VCaP (cell line): ENCODE measurements at regions not wholly inside any gene's neighbourhood (a gene's known extent, or its start where the extent isn't known, plus 50 kb on each side); places are given as distances from the start of the nearest gene placed in this dataset.

Experiments
- H3K27ac ChIP-seq: fragments of 450-650 bp; 2 replicates; pipeline ENCODE4 v1.5.1; 2017
- CTCF ChIP-seq: fragments of 450-650 bp; conservative IDR thresholded peaks from 2 replicates; pipeline ENCODE4 v1.5.1; 2017; ENCODE audit warnings: mild to moderate bottlenecking, moderate library complexity

GRCh38 chr18:51397347-51397962 is 200.0 kb upstream of the MEX3C start:
- H3K27ac ChIP-seq, result no peak overlapping the region
- no peak for TF ChIP-seq CTCF

DNA sequence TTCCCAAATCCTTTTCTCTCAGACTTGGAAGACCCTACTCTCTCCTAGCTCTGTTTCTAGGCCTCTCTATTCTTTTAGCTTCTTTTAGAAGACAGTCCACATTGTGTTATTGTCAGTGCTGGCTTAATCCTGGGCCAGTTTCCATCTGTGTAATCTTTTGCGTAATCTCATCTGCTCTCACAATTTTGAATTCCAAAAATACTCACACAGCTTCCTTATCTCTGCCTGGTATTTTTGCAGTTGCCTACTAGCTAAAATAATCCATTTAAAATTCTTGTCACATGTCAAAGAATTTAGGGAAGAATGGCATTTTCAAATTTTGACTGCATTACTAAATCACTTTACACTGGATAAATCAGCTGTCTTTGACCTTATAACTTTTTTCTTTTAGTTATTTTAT is 200.6 kb upstream of the MEX3C start:
- TF ChIP-seq CTCF, result no peak
- H3K27ac ChIP-seq, result no peak overlapping the region

DNA sequence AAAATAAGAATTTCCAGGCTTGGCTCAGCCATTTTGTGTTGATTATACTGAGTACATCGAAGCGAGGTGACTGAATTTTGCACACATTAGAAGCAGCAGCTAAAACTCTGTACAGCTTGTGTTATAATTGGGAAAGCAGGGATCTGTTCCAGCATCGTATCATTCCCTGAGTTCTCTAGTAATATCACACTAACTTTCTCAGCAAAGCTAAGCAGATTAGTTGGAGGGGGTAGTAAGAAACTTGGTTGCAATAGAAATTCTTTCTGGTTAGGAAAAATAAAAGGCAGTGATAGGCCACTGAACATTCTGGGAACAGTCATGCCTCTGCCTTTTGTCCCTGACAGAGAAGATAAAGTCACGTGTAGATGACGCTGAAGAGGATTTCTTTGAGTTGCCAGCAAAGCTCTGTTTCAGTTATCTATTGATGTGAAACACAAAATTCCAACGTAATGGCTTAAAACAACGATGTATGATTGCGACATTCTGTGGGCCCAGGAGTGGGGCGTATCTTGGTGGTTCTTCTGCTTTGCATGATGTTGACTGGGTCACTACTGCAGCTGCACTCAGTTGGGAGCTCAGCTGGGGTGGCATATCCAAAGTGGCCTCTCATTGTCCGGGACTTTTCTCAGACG is 202.1 kb upstream of the MEX3C start:
- H3K27ac ChIP-seq, result no peak overlapping the region
- no peak for TF ChIP-seq CTCF

GRCh38 chr18:51400721-51401120 is 203.2 kb upstream of the MEX3C start:
- TF ChIP-seq CTCF, result no peak

GRCh38 chr18:51401912-51402311 is 204.4 kb upstream of the MEX3C start:
- no peak overlapping the region for H3K27ac ChIP-seq
- TF ChIP-seq CTCF, result no peak

More at GRCh38 chr18:51400721-51401120, 203.2 kb upstream of the MEX3C start:
- H3K27ac ChIP-seq, result no peak overlapping the region

DNA sequence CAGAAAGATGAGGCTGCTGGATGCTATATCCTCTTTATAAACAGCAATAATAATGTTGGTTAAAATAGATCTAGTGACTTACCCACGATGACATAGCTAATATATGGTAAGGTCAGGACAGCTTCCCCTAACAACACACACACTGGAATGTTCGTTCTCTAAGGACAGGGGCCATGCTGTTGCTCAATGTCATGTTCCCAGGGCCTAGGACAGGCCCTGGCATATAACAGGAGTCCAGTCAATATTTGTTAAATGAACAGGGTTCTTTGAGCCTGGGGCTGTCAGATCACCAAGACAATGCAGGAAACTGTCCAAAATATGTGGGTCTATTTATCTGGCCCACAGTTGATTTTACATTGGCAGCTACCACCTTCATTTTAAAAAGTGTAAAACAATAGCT is 207.1 kb upstream of the MEX3C start:
- TF ChIP-seq CTCF, result no peak

GRCh38 chr18:51405683-51406477 is 208.4 kb upstream of the MEX3C start:
- no peak overlapping the region for H3K27ac ChIP-seq
- no peak for TF ChIP-seq CTCF

More for the DNA sequence above, 207.1 kb upstream of the MEX3C start:
- no peak overlapping the region for H3K27ac ChIP-seq
